ENCODE measurements at regions not wholly inside any gene's neighbourhood (a gene's known extent, or its start where the extent isn't known, plus 50 kb on each side); places are given as distances from the start of the nearest gene placed in this dataset.

- TF ChIP-seq TAF1 (IDR thresholded peaks at IDR 0.05; ENCODE audit: low read depth, low read length) (no peak), POLR2AphosphoS5 (IDR thresholded peaks at IDR 0.05; ENCODE audit: low read depth, low read length) (no peak), POU2F2 (IDR thresholded peaks at IDR 0.05; ENCODE audit: low read depth, low read length) (no peak), POLR2A (IDR thresholded peaks at IDR 0.05; ENCODE audit: low read depth, low read length) (no peak), SPI1 (IDR thresholded peaks at IDR 0.05; ENCODE audit: low read depth, low read length) (no peak), PAX5 (IDR thresholded peaks at IDR 0.05; ENCODE audit: insufficient read depth, low read length, severe bottlenecking) (no peak)
- DNase-seq (ENCODE audit: insufficient read length, low spot score) (no peak), FAIRE-seq (no peak)
Observed at GRCh38 chr4:129218897-129219296, 122.9 kb downstream of the C4orf33 start.

- TF ChIP-seq PAX5 (IDR thresholded peaks at IDR 0.05; ENCODE audit: insufficient read depth, low read length, severe bottlenecking), result no peak
- no peak for TF ChIP-seq POLR2AphosphoS5 (IDR thresholded peaks at IDR 0.05; ENCODE audit: low read depth, low read length)
- TF ChIP-seq SPI1 (IDR thresholded peaks at IDR 0.05; ENCODE audit: low read depth, low read length), result no peak
- no peak for TF ChIP-seq POU2F2 (IDR thresholded peaks at IDR 0.05; ENCODE audit: low read depth, low read length)
- TF ChIP-seq TAF1 (IDR thresholded peaks at IDR 0.05; ENCODE audit: low read depth, low read length), result no peak
- TF ChIP-seq POLR2A (IDR thresholded peaks at IDR 0.05; ENCODE audit: low read depth, low read length), result no peak
- FAIRE-seq (no peak), DNase-seq (ENCODE audit: insufficient read length, low spot score) (no peak)
Observed at GRCh38 chr4:129220254-129220653, 124.3 kb downstream of the C4orf33 start.

GRCh38 chr4:129223945-129224344 is 128.0 kb downstream of the C4orf33 start:
- FAIRE-seq (no peak), DNase-seq (ENCODE audit: insufficient read length, low spot score) (no peak)
- TF ChIP-seq POLR2AphosphoS5 (IDR thresholded peaks at IDR 0.05; ENCODE audit: low read depth, low read length) (no peak), TAF1 (IDR thresholded peaks at IDR 0.05; ENCODE audit: low read depth, low read length) (no peak), POU2F2 (IDR thresholded peaks at IDR 0.05; ENCODE audit: low read depth, low read length) (no peak), SPI1 (IDR thresholded peaks at IDR 0.05; ENCODE audit: low read depth, low read length) (no peak), POLR2A (IDR thresholded peaks at IDR 0.05; ENCODE audit: low read depth, low read length) (no peak), PAX5 (IDR thresholded peaks at IDR 0.05; ENCODE audit: insufficient read depth, low read length, severe bottlenecking) (no peak)

GRCh38 chr4:129230846-129231245 is 134.9 kb downstream of the C4orf33 start:
- DNase-seq (ENCODE audit: insufficient read length, low spot score), result no peak
- no peak for TF ChIP-seq PAX5 (IDR thresholded peaks at IDR 0.05; ENCODE audit: insufficient read depth, low read length, severe bottlenecking)
- no peak for TF ChIP-seq POLR2A (IDR thresholded peaks at IDR 0.05; ENCODE audit: low read depth, low read length)
- no peak for TF ChIP-seq SPI1 (IDR thresholded peaks at IDR 0.05; ENCODE audit: low read depth, low read length)
- no peak for TF ChIP-seq POLR2AphosphoS5 (IDR thresholded peaks at IDR 0.05; ENCODE audit: low read depth, low read length)
- no peak for FAIRE-seq

GRCh38 chr4:129231945-129232588 is 136.1 kb downstream of the C4orf33 start:
- DNase-seq (ENCODE audit: insufficient read length, low spot score) (no peak), FAIRE-seq (no peak)
- TF ChIP-seq TAF1 (IDR thresholded peaks at IDR 0.05; ENCODE audit: low read depth, low read length), result no peak
- TF ChIP-seq SPI1 (IDR thresholded peaks at IDR 0.05; ENCODE audit: low read depth, low read length), result no peak
- no peak for TF ChIP-seq POU2F2 (IDR thresholded peaks at IDR 0.05; ENCODE audit: low read depth, low read length)
- no peak for TF ChIP-seq PAX5 (IDR thresholded peaks at IDR 0.05; ENCODE audit: insufficient read depth, low read length, severe bottlenecking)
- no peak for TF ChIP-seq POLR2A (IDR thresholded peaks at IDR 0.05; ENCODE audit: low read depth, low read length)
- no peak for TF ChIP-seq POLR2AphosphoS5 (IDR thresholded peaks at IDR 0.05; ENCODE audit: low read depth, low read length)

- no peak for TF ChIP-seq TAF1 (IDR thresholded peaks at IDR 0.05; ENCODE audit: low read depth, low read length)
- TF ChIP-seq SPI1 (IDR thresholded peaks at IDR 0.05; ENCODE audit: low read depth, low read length), result no peak
- no peak for TF ChIP-seq PAX5 (IDR thresholded peaks at IDR 0.05; ENCODE audit: insufficient read depth, low read length, severe bottlenecking)
- TF ChIP-seq POLR2AphosphoS5 (IDR thresholded peaks at IDR 0.05; ENCODE audit: low read depth, low read length), result no peak
- FAIRE-seq (no peak), DNase-seq (ENCODE audit: insufficient read length, low spot score) (no peak)
Observed at GRCh38 chr4:129232589-129233337, 136.8 kb downstream of the C4orf33 start.

- no peak for FAIRE-seq
- DNase-seq (ENCODE audit: insufficient read length, low spot score), result no peak
- TF ChIP-seq PAX5 (IDR thresholded peaks at IDR 0.05; ENCODE audit: insufficient read depth, low read length, severe bottlenecking) (no peak), POLR2A (IDR thresholded peaks at IDR 0.05; ENCODE audit: low read depth, low read length) (no peak), TAF1 (IDR thresholded peaks at IDR 0.05; ENCODE audit: low read depth, low read length) (no peak), POLR2AphosphoS5 (IDR thresholded peaks at IDR 0.05; ENCODE audit: low read depth, low read length) (no peak), SPI1 (IDR thresholded peaks at IDR 0.05; ENCODE audit: low read depth, low read length) (no peak), POU2F2 (IDR thresholded peaks at IDR 0.05; ENCODE audit: low read depth, low read length) (no peak)
Observed at GRCh38 chr4:129233691-129234090, 137.7 kb downstream of the C4orf33 start.

- no peak for TF ChIP-seq POLR2A (IDR thresholded peaks at IDR 0.05; ENCODE audit: low read depth, low read length)
- TF ChIP-seq POLR2AphosphoS5 (IDR thresholded peaks at IDR 0.05; ENCODE audit: low read depth, low read length), result no peak
- TF ChIP-seq TAF1 (IDR thresholded peaks at IDR 0.05; ENCODE audit: low read depth, low read length), result no peak
- no peak for TF ChIP-seq PAX5 (IDR thresholded peaks at IDR 0.05; ENCODE audit: insufficient read depth, low read length, severe bottlenecking)
- no peak for TF ChIP-seq SPI1 (IDR thresholded peaks at IDR 0.05; ENCODE audit: low read depth, low read length)
- no peak for TF ChIP-seq POU2F2 (IDR thresholded peaks at IDR 0.05; ENCODE audit: low read depth, low read length)
- FAIRE-seq (no peak), DNase-seq (ENCODE audit: insufficient read length, low spot score) (no peak)
Observed at GRCh38 chr4:129236351-129236750, 140.4 kb downstream of the C4orf33 start.

GRCh38 chr4:129239088-129239487 is 143.1 kb downstream of the C4orf33 start:
- no peak for FAIRE-seq
- DNase-seq (ENCODE audit: insufficient read length, low spot score), result no peak
- TF ChIP-seq POU2F2 (IDR thresholded peaks at IDR 0.05; ENCODE audit: low read depth, low read length) (no peak), POLR2AphosphoS5 (IDR thresholded peaks at IDR 0.05; ENCODE audit: low read depth, low read length) (no peak)

GRCh38 chr4:129240816-129241215 is 144.9 kb downstream of the C4orf33 start:
- DNase-seq (ENCODE audit: insufficient read length, low spot score) (no peak), FAIRE-seq (no peak)
- TF ChIP-seq POLR2AphosphoS5 (IDR thresholded peaks at IDR 0.05; ENCODE audit: low read depth, low read length) (no peak), SPI1 (IDR thresholded peaks at IDR 0.05; ENCODE audit: low read depth, low read length) (no peak), PAX5 (IDR thresholded peaks at IDR 0.05; ENCODE audit: insufficient read depth, low read length, severe bottlenecking) (no peak), POU2F2 (IDR thresholded peaks at IDR 0.05; ENCODE audit: low read depth, low read length) (no peak), TAF1 (IDR thresholded peaks at IDR 0.05; ENCODE audit: low read depth, low read length) (no peak), POLR2A (IDR thresholded peaks at IDR 0.05; ENCODE audit: low read depth, low read length) (no peak)

Measured in GM12891 (cell line).